ENCODE measurements at regions not wholly inside any gene's neighbourhood (a gene's known extent, or its start where the extent isn't known, plus 50 kb on each side); places are given as distances from the start of the nearest gene placed in this dataset.

- Mint-ChIP-seq H3K4me1 (no peaks in the 10 kb centered on the region), H3K4me3 (no peak overlapping the region), H3K27me3 (no peaks in the 10 kb centered on the region), H3K36me3 (no peaks in the 10 kb centered on the region), H3K9me3 (peaks cover 3% of the 10 kb centered on the region), H3K27ac (no peak overlapping the region)
- ATAC-seq (ENCODE audit: low read depth) (no peak), DNase-seq (no peak)
- POLR2A ChIA-PET: no interaction called here
Observed at GRCh38 chr7:40921589-40922315, 781.1 kb downstream of the INHBA start.

GRCh38 chr7:40918701-40919271, 784.0 kb downstream of the SUGCT start:
- Mint-ChIP-seq H3K27ac (no peak overlapping the region), H3K4me1 (no peaks in the 10 kb centered on the region), H3K4me3 (no peak overlapping the region), H3K9me3 (peaks cover 2% of the 10 kb centered on the region), H3K36me3 (no peaks in the 10 kb centered on the region), H3K27me3 (no peaks in the 10 kb centered on the region)
- DNase-seq (no peak), ATAC-seq (ENCODE audit: low read depth) (no peak)
- POLR2A ChIA-PET: no interaction called here

- no peak overlapping the region for H3K4me3 Mint-ChIP-seq
- no peaks in the 10 kb centered on the region for H3K36me3 Mint-ChIP-seq
- ATAC-seq (ENCODE audit: low read depth): no peak
- no peaks in the 10 kb centered on the region for H3K27me3 Mint-ChIP-seq
- POLR2A ChIA-PET: no interaction called here
- H3K4me1 Mint-ChIP-seq: no peaks in the 10 kb centered on the region
- H3K9me3 Mint-ChIP-seq: no peaks in the 10 kb centered on the region
- no peak overlapping the region for H3K27ac Mint-ChIP-seq
- DNase-seq: no peak
Observed at GRCh38 chr7:40916813-40917212, 782.0 kb downstream of the SUGCT start.

GRCh38 chr7:40915071-40915470, 780.3 kb downstream of the SUGCT start:
- Mint-ChIP-seq H3K4me3 (no peak overlapping the region), H3K4me1 (no peaks in the 10 kb centered on the region), H3K27me3 (no peaks in the 10 kb centered on the region), H3K9me3 (peaks cover 3% of the 10 kb centered on the region), H3K36me3 (no peaks in the 10 kb centered on the region), H3K27ac (no peak overlapping the region)
- POLR2A ChIA-PET: no interaction called here
- ATAC-seq (ENCODE audit: low read depth) (no peak), DNase-seq (no peak)
